ENCODE measurements at regions not wholly inside any gene's neighbourhood (a gene's known extent, or its start where the extent isn't known, plus 50 kb on each side); places are given as distances from the start of the nearest gene placed in this dataset.

- no peaks in the 10 kb centered on the region for H3K9me3 ChIP-seq
- no peak for TF ChIP-seq POLR2A (IDR thresholded peaks at IDR 0.05)
- TF ChIP-seq CTCF (IDR thresholded peaks at IDR 0.05): no peak
- no peak for TF ChIP-seq EP300 (IDR thresholded peaks at IDR 0.05)
- H3K27ac ChIP-seq: no peak overlapping the region
- intact Hi-C loops (cut with DNase I): no loop called here
- WGBS, 3 donors: 94 to 95% (median 95%) methylated on average over 2 of the region's 2 CpGs
- H3K36me3 ChIP-seq: no peaks in the 10 kb centered on the region
- no peak overlapping the region for H3K4me3 ChIP-seq
- DNase-seq: no peak
- H3K27me3 ChIP-seq: no peaks in the 10 kb centered on the region
- no peaks in the 10 kb centered on the region for H3K4me1 ChIP-seq (ENCODE audit: insufficient read depth)
Observed at GRCh38 chr6:113493991-113494390, 363.2 kb upstream of the MARCKS start.

GRCh38 chr6:113495521-113495920 is 361.6 kb upstream of the MARCKS start:
- TF ChIP-seq CTCF (IDR thresholded peaks at IDR 0.05) (no peak), EP300 (IDR thresholded peaks at IDR 0.05) (no peak), POLR2A (IDR thresholded peaks at IDR 0.05) (no peak)
- intact Hi-C loops (cut with DNase I): no loop called here
- DNase-seq: no peak
- H3K27me3 ChIP-seq: no peaks in the 10 kb centered on the region
- no peak overlapping the region for H3K4me3 ChIP-seq
- H3K27ac ChIP-seq: no peak overlapping the region
- no peaks in the 10 kb centered on the region for H3K4me1 ChIP-seq (ENCODE audit: insufficient read depth)
- no peaks in the 10 kb centered on the region for H3K36me3 ChIP-seq
- WGBS, 3 donors: 95 to 97% (median 96%) methylated on average over 1 of the region's 1 CpG
- no peaks in the 10 kb centered on the region for H3K9me3 ChIP-seq

- H3K4me1 ChIP-seq (ENCODE audit: insufficient read depth): no peaks in the 10 kb centered on the region
- intact Hi-C loops (cut with DNase I): no loop called here
- no peak for TF ChIP-seq CTCF (IDR thresholded peaks at IDR 0.05)
- TF ChIP-seq POLR2A (IDR thresholded peaks at IDR 0.05): no peak
- no peak for TF ChIP-seq EP300 (IDR thresholded peaks at IDR 0.05)
- no peaks in the 10 kb centered on the region for H3K9me3 ChIP-seq
- H3K4me3 ChIP-seq: no peak overlapping the region
- H3K36me3 ChIP-seq: no peaks in the 10 kb centered on the region
- no peak for DNase-seq
- H3K27me3 ChIP-seq: no peaks in the 10 kb centered on the region
- WGBS, 3 donors: 43 to 55% (median 44%) methylated on average over 4 of the region's 4 CpGs
- no peak overlapping the region for H3K27ac ChIP-seq
Observed at GRCh38 chr6:113496166-113496565, 361.0 kb upstream of the MARCKS start.

- Histone ChIP-seq H3K27me3 (no peaks in the 10 kb centered on the region), H3K27ac (no peak overlapping the region), H3K36me3 (no peaks in the 10 kb centered on the region), H3K4me3 (no peak overlapping the region), H3K4me1 (ENCODE audit: insufficient read depth) (no peaks in the 10 kb centered on the region), H3K9me3 (no peaks in the 10 kb centered on the region)
- TF ChIP-seq POLR2A (IDR thresholded peaks at IDR 0.05): no peak
- TF ChIP-seq CTCF (IDR thresholded peaks at IDR 0.05): no peak
- no peak for TF ChIP-seq EP300 (IDR thresholded peaks at IDR 0.05)
- intact Hi-C loops (cut with DNase I): no loop called here
- no peak for DNase-seq
- WGBS, 3 donors: 58 to 82% (median 72%) methylated on average over 1 of the region's 1 CpG
Observed at GRCh38 chr6:113500221-113500620, 356.9 kb upstream of the MARCKS start.

Measured in ovary (tissue), 7 donors.